Vagina (tissue), 2 donors: ENCODE measurements at regions not wholly inside any gene's neighbourhood (a gene's known extent, or its start where the extent isn't known, plus 50 kb on each side); places are given as distances from the start of the nearest gene placed in this dataset.

Experiments used
- DNase-seq, 2 donors: peaks; one replicate each; pipeline ENCODE4 v3.0.0-alpha.2; 2017; ENCODE audit errors: extremely low spot score in 2 of 2
- H3K27ac ChIP-seq: fragments of 200-600 bp; sonication (generic); one replicate; pipeline ENCODE4 v1.5.1; 2019
- H3K27me3 ChIP-seq: fragments of 200-600 bp; sonication (generic); one replicate; pipeline ENCODE4 v1.5.1; 2019
- H3K36me3 ChIP-seq, 2 donors: fragments of 200-600 bp; sonication (generic); one replicate each; pipeline ENCODE4 v1.5.1; 2017 to 2019
- H3K4me1 ChIP-seq: fragments of 200-600 bp; sonication (generic); one replicate; pipeline ENCODE4 v1.5.1; 2019
- H3K4me3 ChIP-seq, 2 donors: fragments of 200-600 bp; sonication (generic); 1 replicate in 1 of 2; 2 replicates in 1 of 2; pipeline ENCODE4 v1.5.1; 2016 to 2019
- H3K9me3 ChIP-seq: fragments of 200-600 bp; sonication (generic); one replicate; pipeline ENCODE4 v1.5.1; 2019
- POLR2A ChIP-seq, 2 donors: fragments of 450-650 bp; IDR thresholded peaks; one replicate each; pipeline ENCODE4 v1.6.1; 2017; ENCODE audit warnings: antibody characterized with exemption in 2 of 2, mild to moderate bottlenecking in 2 of 2, moderate library complexity in 2 of 2
- POLR2AphosphoS5 ChIP-seq, 2 donors: sonication (generic); formaldehyde crosslinking; IDR thresholded peaks; one replicate each; pipeline ENCODE4 v1.9.0; 2017; ENCODE audit warnings: antibody characterized with exemption in 2 of 2, mild to moderate bottlenecking in 2 of 2, low read depth in 1 of 2; ENCODE audit not compliant: insufficient read depth in 1 of 2
- intact Hi-C: fragments of 100-400 bp; cut with DNase I; formaldehyde crosslinking; loops from one replicate; pipeline ENCODE4 v1.15.1; 2023
- TF ChIP-seq, protein P1 (sequence below), 3 experiments: fragments of 450-650 bp in 2 of 3; fragments of 200-600 bp in 1 of 3; sonication (generic) in 1 of 3; IDR thresholded peaks; one replicate each; pipeline ENCODE4 v1.5.1; 2017 to 2019; ENCODE audit warnings: antibody characterized with exemption in 3 of 3, mild to moderate bottlenecking in 2 of 3, moderate library complexity in 2 of 3

DNA sequence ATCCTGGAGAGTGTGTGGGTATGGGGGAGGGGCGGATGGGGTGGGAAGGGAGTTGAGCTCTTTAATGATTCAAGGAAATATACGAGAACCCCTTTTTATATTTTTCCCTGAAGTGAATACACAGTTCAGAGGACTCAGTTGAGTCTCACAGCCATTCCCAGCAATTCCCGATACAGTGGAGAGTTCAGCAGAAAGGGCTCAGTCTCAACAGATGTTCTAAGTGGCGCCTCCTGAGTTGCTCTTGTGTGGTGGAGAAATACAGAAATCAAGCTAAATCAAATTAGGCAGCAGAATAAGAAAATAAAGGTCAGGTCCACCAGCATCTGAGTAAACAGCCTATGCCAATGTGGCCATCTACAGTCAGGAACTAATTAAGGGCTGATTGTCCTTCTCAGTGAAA is 372.1 kb downstream of the NR2F2 start:
- no peaks in the 10 kb centered on the region for H3K36me3 ChIP-seq
- H3K4me1 ChIP-seq = no peaks in the 10 kb centered on the region
- TF ChIP-seq POLR2AphosphoS5 (IDR thresholded peaks at IDR 0.05; ENCODE audit: insufficient read depth in 1 of 2, low read depth in 1 of 2) (no peak), POLR2A (IDR thresholded peaks at IDR 0.05) (no peak)
- TF ChIP-seq, protein P1, sequence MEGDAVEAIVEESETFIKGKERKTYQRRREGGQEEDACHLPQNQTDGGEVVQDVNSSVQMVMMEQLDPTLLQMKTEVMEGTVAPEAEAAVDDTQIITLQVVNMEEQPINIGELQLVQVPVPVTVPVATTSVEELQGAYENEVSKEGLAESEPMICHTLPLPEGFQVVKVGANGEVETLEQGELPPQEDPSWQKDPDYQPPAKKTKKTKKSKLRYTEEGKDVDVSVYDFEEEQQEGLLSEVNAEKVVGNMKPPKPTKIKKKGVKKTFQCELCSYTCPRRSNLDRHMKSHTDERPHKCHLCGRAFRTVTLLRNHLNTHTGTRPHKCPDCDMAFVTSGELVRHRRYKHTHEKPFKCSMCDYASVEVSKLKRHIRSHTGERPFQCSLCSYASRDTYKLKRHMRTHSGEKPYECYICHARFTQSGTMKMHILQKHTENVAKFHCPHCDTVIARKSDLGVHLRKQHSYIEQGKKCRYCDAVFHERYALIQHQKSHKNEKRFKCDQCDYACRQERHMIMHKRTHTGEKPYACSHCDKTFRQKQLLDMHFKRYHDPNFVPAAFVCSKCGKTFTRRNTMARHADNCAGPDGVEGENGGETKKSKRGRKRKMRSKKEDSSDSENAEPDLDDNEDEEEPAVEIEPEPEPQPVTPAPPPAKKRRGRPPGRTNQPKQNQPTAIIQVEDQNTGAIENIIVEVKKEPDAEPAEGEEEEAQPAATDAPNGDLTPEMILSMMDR (IDR thresholded peaks at IDR 0.05) = no peak
- no peaks in the 10 kb centered on the region for H3K9me3 ChIP-seq
- intact Hi-C loops = no loop called here
- no peak for DNase-seq
- no peaks in the 10 kb centered on the region for H3K27me3 ChIP-seq
- no peak overlapping the region for H3K4me3 ChIP-seq
- H3K27ac ChIP-seq = no peak overlapping the region

DNA sequence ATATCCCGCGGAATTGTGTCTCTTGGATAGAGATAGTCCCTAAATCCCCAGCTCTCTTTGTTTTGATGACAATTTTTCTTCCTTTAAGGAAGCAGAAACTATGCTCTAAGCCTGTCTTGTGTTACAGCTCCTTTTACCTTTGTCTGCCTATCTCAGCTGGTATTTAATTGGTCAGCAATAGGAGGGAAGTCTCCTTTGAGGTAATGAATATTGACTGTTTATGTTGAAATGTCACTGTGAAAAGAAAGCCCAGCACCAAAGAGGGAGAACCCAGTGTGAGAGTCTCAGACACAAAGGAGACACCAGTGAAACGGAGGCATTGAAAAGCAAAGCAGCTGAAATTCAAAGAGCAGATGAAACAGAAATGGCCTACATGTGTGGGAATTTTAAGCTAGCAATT is 372.6 kb downstream of the NR2F2 start:
- H3K4me1 ChIP-seq = no peaks in the 10 kb centered on the region
- no peaks in the 10 kb centered on the region for H3K27me3 ChIP-seq
- H3K9me3 ChIP-seq = no peaks in the 10 kb centered on the region
- no peak overlapping the region for H3K4me3 ChIP-seq
- no peaks in the 10 kb centered on the region for H3K36me3 ChIP-seq
- no peak for DNase-seq
- intact Hi-C loops = no loop called here
- TF ChIP-seq POLR2A (IDR thresholded peaks at IDR 0.05) = no peak
- TF ChIP-seq, protein P1 (IDR thresholded peaks at IDR 0.05) = no peak
- no peak for TF ChIP-seq POLR2AphosphoS5 (IDR thresholded peaks at IDR 0.05; ENCODE audit: insufficient read depth in 1 of 2, low read depth in 1 of 2)
- no peak overlapping the region for H3K27ac ChIP-seq

DNA sequence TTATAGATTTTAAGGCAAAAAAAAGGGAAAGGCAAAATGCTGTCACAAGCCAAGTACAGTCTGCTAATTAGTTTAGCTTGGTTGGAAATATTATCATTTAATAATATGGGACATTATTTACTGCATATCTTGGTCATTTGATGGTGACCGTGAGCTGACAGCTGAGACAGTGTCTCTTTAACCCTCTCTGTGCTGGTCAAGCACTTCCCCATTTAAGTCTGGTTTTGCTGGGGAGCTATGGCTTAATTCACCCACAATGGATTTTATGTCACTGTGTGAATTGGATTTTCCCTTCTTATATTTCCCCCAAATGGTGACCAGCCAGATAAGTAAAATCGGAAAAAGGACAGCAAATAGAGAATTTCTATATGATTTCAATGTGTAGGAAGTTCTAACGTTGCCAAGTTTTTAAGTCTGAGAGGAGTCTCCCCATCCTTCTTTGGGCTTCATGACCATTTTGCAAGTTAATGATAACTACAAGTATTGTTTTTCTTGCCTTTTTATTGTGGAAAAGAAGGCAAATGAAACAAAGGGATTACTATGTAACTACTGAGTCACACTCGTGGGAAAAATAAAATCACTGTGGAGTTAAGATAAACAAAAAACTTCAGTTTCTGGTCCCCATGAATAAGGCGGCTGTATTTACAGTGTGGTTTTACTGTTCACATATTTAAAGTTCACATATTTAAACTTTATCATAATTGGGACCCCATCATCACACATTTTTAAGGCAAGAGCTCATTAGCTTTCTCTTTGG is 373.5 kb downstream of the NR2F2 start:
- TF ChIP-seq, protein P1 (IDR thresholded peaks at IDR 0.05) = no peak
- TF ChIP-seq POLR2A (IDR thresholded peaks at IDR 0.05) = no peak
- Histone ChIP-seq H3K4me1 (no peaks in the 10 kb centered on the region), H3K9me3 (no peaks in the 10 kb centered on the region), H3K4me3 (no peak overlapping the region), H3K27ac (no peak overlapping the region), H3K36me3 (no peaks in the 10 kb centered on the region), H3K27me3 (no peaks in the 10 kb centered on the region)
- intact Hi-C loops = no loop called here
- DNase-seq = no peak

DNA sequence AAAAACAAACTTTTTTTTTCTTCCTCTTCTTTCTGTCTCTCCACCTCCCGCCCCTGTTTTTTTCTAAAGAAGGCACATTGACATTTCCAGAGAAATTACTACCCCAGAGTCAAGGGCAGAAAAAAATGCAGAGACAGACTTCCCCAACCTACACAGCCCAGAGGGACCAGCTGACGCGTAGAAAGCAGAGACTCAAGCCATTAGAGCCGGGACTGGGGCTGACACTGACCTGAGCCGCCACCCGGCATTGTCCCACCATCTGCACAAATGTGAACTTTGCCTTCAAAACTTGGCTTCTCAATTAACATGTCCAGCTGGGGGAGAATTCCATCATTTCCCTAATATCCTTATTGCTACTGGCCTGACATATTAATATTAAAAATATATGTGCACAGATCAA is 385.6 kb downstream of the NR2F2 start:
- Histone ChIP-seq H3K27me3 (no peaks in the 10 kb centered on the region), H3K36me3 (no peaks in the 10 kb centered on the region), H3K4me3 (no peak overlapping the region), H3K9me3 (no peaks in the 10 kb centered on the region), H3K27ac (no peak overlapping the region), H3K4me1 (no peaks in the 10 kb centered on the region)
- TF ChIP-seq POLR2A (IDR thresholded peaks at IDR 0.05) = no peak
- TF ChIP-seq POLR2AphosphoS5 (IDR thresholded peaks at IDR 0.05; ENCODE audit: insufficient read depth in 1 of 2, low read depth in 1 of 2) = no peak
- TF ChIP-seq, protein P1 (IDR thresholded peaks at IDR 0.05) = no peak
- intact Hi-C loops = no loop called here
- no peak for DNase-seq

DNA sequence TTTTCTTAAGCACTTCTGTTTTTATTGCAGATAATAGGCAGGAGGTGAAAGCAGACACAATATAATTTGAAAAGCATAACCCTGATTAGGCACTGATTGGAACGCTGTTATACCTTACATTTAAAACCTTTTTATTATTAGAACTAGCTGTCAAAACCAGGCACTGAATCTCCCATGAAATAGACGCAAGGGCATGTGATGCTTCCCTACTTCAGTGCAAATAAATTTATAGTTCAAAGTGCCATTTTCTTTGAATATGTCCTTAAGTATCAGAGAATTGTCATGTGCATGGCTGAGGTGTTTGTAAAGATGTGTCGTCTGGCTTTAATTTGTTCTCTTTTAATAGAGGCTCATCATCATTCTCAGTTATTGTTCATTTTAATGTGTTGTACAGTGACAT is 386.0 kb downstream of the NR2F2 start:
- DNase-seq = no peak
- no peak overlapping the region for H3K4me3 ChIP-seq
- H3K27me3 ChIP-seq = no peaks in the 10 kb centered on the region
- no peak overlapping the region for H3K27ac ChIP-seq
- H3K4me1 ChIP-seq = no peaks in the 10 kb centered on the region
- H3K36me3 ChIP-seq = no peaks in the 10 kb centered on the region
- intact Hi-C loops = no loop called here
- TF ChIP-seq POLR2A (IDR thresholded peaks at IDR 0.05) (no peak), POLR2AphosphoS5 (IDR thresholded peaks at IDR 0.05; ENCODE audit: insufficient read depth in 1 of 2, low read depth in 1 of 2) (no peak)
- TF ChIP-seq, protein P1 (IDR thresholded peaks at IDR 0.05) = no peak
- no peaks in the 10 kb centered on the region for H3K9me3 ChIP-seq
